Transverse colon (tissue), 4 donors: ENCODE measurements at regions not wholly inside any gene's neighbourhood (a gene's known extent, or its start where the extent isn't known, plus 50 kb on each side); places are given as distances from the start of the nearest gene placed in this dataset.

ENCODE experiments used
- DNase-seq: peaks from one replicate; pipeline ENCODE4 v3.0.0-alpha.2; 2019
- H3K27ac ChIP-seq, 4 donors: fragments of 200-600 bp; sonication (generic); 2 replicates each; pipeline ENCODE4 v1.5.1; 2016 to 2018; ENCODE audit warnings: inconsistent platforms in 4 of 4
- H3K27me3 ChIP-seq: fragments of 200-600 bp; sonication (generic); 2 replicates; pipeline ENCODE4 v1.5.1; 2017; ENCODE audit warnings: inconsistent platforms
- H3K36me3 ChIP-seq, 4 donors: fragments of 200-600 bp; sonication (generic); 2 replicates each; pipeline ENCODE4 v1.5.1; 2017 to 2019; ENCODE audit warnings: inconsistent platforms in 4 of 4
- H3K4me1 ChIP-seq, 4 donors: fragments of 200-600 bp; sonication (generic); 2 replicates each; pipeline ENCODE4 v1.5.1; 2017 to 2020; ENCODE audit warnings: inconsistent platforms in 4 of 4
- H3K4me3 ChIP-seq, 4 donors: fragments of 200-600 bp; sonication (generic); 1 replicate in 1 of 4; 2 replicates in 3 of 4; pipeline versions ENCODE4 v1.5.1 to v1.6.1; 2017 to 2019; ENCODE audit warnings: inconsistent platforms in 4 of 4
- H3K9me3 ChIP-seq, 2 donors: fragments of 200-600 bp; sonication (generic); 2 replicates each; pipeline ENCODE4 v1.5.1; 2017 to 2019; ENCODE audit warnings: inconsistent platforms in 2 of 2
- CTCF ChIP-seq, 5 experiments: fragments of 200-600 bp in 3 of 5; fragments of 450-650 bp in 2 of 5; sonication (generic) in 3 of 5; IDR thresholded peaks; 1 replicate in 2 of 5; 2 replicates in 3 of 5; pipeline ENCODE4 v1.5.1; 2016 to 2017; ENCODE audit warnings: antibody characterized with exemption in 5 of 5, inconsistent platforms in 3 of 5, mild to moderate bottlenecking in 2 of 5, moderate library complexity in 1 of 5
- EP300 ChIP-seq: sonication (generic); formaldehyde crosslinking; IDR thresholded peaks from one replicate; pipeline ENCODE4 v1.6.1; 2017; ENCODE audit warnings: antibody characterized with exemption, low read depth
- POLR2A ChIP-seq: fragments of 450-650 bp; IDR thresholded peaks from one replicate; pipeline ENCODE4 v1.6.1; 2016; ENCODE audit warnings: antibody characterized with exemption, mild to moderate bottlenecking, moderate library complexity
- POLR2AphosphoS5 ChIP-seq, 3 donors: sonication (generic); formaldehyde crosslinking; IDR thresholded peaks; one replicate each; pipeline ENCODE4 v1.6.1; 2016; ENCODE audit warnings: antibody characterized with exemption in 3 of 3
- WGBS, 2 donors: methylation state at CpG; one replicate each; pipeline ENCODE4 v1.1.5; 2018; ENCODE audit warnings: low coverage in 1 of 2; 5-methylcytosine and 5-hydroxymethylcytosine counted together
- in situ Hi-C, 4 donors: fragments of 200-750 bp; cut with MboI; loops; one replicate each; pipeline versions ENCODE4 v1.15.0 to v1.15.1; 2017; ENCODE audit warnings: low sequenced_read_pairs in 3 of 4, low pct_ligation_motif_present in 1 of 4, low pct_unique_long_range_greater_than_20kb in 1 of 4
- intact Hi-C: fragments of 100-400 bp; cut with DNase I; formaldehyde crosslinking; loops from one replicate; pipeline ENCODE4 v1.15.1; 2023; ENCODE audit warnings: low total_unique reads

- WGBS, 2 donors, result 60 to 83% methylated on average over 1 to 4 of the region's 4 CpGs
- intact Hi-C loops (no loop called here), in situ Hi-C loops (no loop called here)
- TF ChIP-seq CTCF (IDR thresholded peaks at IDR 0.05) (no peak), EP300 (no peak), POLR2A (no peak), POLR2AphosphoS5 (IDR thresholded peaks at IDR 0.05) (no peak)
- DNase-seq, result no peak
- Histone ChIP-seq H3K4me1 (no peaks in the 10 kb centered on the region), H3K36me3 (no peaks in the 10 kb centered on the region), H3K9me3 (no peaks in the 10 kb centered on the region), H3K27ac (no peak overlapping the region), H3K27me3 (no peaks in the 10 kb centered on the region), H3K4me3 (no peak overlapping the region)
These were observed 152.9 kb upstream of the NFIB start for GRCh38 chr9:14466828-14467227.

GRCh38 chr9:14466429-14466818, 152.5 kb upstream of the NFIB start:
- intact Hi-C loops (no loop called here), in situ Hi-C loops (no loop called here)
- H3K4me3 ChIP-seq, result no peak overlapping the region
- no peaks in the 10 kb centered on the region for H3K9me3 ChIP-seq
- TF ChIP-seq POLR2A (no peak), CTCF (IDR thresholded peaks at IDR 0.05) (no peak), EP300 (no peak), POLR2AphosphoS5 (IDR thresholded peaks at IDR 0.05) (no peak)
- no peaks in the 10 kb centered on the region for H3K27me3 ChIP-seq
- no peak overlapping the region for H3K27ac ChIP-seq
- DNase-seq, result no peak
- no peaks in the 10 kb centered on the region for H3K4me1 ChIP-seq
- no peaks in the 10 kb centered on the region for H3K36me3 ChIP-seq
- 20 to 80% methylated on average over 1 to 7 of the region's 7 CpGs for WGBS, 2 donors

GRCh38 chr9:14462950-14463349, 149.0 kb upstream of the NFIB start:
- H3K4me3 ChIP-seq, result no peak overlapping the region
- no peaks in the 10 kb centered on the region for H3K9me3 ChIP-seq
- no peak for DNase-seq
- no peaks in the 10 kb centered on the region for H3K27me3 ChIP-seq
- 61 to 86% methylated on average over 1 of the region's 1 CpG for WGBS, 2 donors
- H3K4me1 ChIP-seq, result no peaks in the 10 kb centered on the region
- no peak overlapping the region for H3K27ac ChIP-seq
- in situ Hi-C loops (no loop called here), intact Hi-C loops (no loop called here)
- TF ChIP-seq CTCF (IDR thresholded peaks at IDR 0.05) (no peak), EP300 (no peak), POLR2A (no peak), POLR2AphosphoS5 (IDR thresholded peaks at IDR 0.05) (no peak)
- H3K36me3 ChIP-seq, result no peaks in the 10 kb centered on the region

- Histone ChIP-seq H3K4me1 (no peaks in the 10 kb centered on the region), H3K9me3 (no peaks in the 10 kb centered on the region), H3K27me3 (no peaks in the 10 kb centered on the region), H3K36me3 (no peaks in the 10 kb centered on the region), H3K27ac (no peak overlapping the region), H3K4me3 (no peak overlapping the region)
- in situ Hi-C loops, result no loop called here
- TF ChIP-seq CTCF (IDR thresholded peaks at IDR 0.05) (no peak), POLR2AphosphoS5 (IDR thresholded peaks at IDR 0.05) (no peak), POLR2A (no peak), EP300 (no peak)
- 69 to 88% methylated on average over 2 of the region's 2 CpGs for WGBS, 2 donors
- no peak for DNase-seq
- intact Hi-C loops, result no loop called here
These were observed 141.3 kb upstream of the NFIB start for GRCh38 chr9:14455243-14455642.
